GM10248 (cell line): ENCODE measurements at regions not wholly inside any gene's neighbourhood (a gene's known extent, or its start where the extent isn't known, plus 50 kb on each side); places are given as distances from the start of the nearest gene placed in this dataset.
"Not testable (repeated sequence)": the region's sequence is repeated elsewhere in the genome, so short reads cannot be mapped to it uniquely, and the experiment has no call there.

Experiments
- CTCF ChIA-PET: fragments of 300-600 bp; sonication (Branson Sonifier 250); formaldehyde crosslinking; extraction: SDS; loops from one replicate; lab custom pipeline; 2021; ENCODE audit warnings: antibody characterized with exemption; lab: Yijun Ruan, JAX
- POLR2A ChIA-PET: fragments of 350-650 bp; sonication (Branson Sonifier 250); formaldehyde crosslinking; extraction: SDS; loops from one replicate; lab custom pipeline; 2020; ENCODE audit warnings: antibody characterized with exemption; lab: Yijun Ruan, JAX
- DNase-seq: peaks from one replicate; pipeline ENCODE4 v3.0.0; 2012; ENCODE audit errors: extremely low spot score
- TF ChIP-seq, protein P1 (sequence below): IDR thresholded peaks from 2 replicates; pipeline ENCODE4 v1.5.1; 2012; ENCODE audit warnings: mild to moderate bottlenecking, low read depth; ENCODE audit errors: extremely low read depth, missing control alignments, control extremely low read depth

DNA sequence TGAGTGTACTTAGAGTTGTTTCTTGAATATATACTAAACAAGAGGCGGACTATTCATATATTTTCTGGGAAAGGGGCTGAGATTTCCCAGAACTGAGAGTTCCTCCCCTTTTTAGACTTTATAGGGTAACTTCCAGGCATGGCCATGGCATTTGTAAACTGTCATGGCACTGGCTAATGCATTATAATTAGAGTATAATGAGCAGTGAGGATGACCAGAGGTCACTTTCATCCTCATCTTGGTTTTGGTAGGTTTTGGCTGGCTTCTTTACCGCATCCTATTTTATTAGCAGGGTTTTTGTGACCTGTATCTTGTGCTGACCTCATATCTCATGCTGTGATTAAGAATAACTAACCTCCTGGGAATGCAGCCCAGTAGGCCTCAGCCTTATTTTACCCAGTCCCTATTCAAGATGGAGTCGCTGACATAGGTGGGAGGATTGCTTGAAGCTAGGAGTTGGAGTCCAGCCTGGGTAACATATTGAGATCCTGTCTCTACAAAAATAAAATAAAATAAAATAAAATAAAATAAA is 91.4 kb downstream of the MOBP start:
- POLR2A ChIA-PET: no interaction called here
- CTCF ChIA-PET: no interaction called here
- TF ChIP-seq, protein P1, sequence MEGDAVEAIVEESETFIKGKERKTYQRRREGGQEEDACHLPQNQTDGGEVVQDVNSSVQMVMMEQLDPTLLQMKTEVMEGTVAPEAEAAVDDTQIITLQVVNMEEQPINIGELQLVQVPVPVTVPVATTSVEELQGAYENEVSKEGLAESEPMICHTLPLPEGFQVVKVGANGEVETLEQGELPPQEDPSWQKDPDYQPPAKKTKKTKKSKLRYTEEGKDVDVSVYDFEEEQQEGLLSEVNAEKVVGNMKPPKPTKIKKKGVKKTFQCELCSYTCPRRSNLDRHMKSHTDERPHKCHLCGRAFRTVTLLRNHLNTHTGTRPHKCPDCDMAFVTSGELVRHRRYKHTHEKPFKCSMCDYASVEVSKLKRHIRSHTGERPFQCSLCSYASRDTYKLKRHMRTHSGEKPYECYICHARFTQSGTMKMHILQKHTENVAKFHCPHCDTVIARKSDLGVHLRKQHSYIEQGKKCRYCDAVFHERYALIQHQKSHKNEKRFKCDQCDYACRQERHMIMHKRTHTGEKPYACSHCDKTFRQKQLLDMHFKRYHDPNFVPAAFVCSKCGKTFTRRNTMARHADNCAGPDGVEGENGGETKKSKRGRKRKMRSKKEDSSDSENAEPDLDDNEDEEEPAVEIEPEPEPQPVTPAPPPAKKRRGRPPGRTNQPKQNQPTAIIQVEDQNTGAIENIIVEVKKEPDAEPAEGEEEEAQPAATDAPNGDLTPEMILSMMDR: no peak
- no peak for DNase-seq

DNA sequence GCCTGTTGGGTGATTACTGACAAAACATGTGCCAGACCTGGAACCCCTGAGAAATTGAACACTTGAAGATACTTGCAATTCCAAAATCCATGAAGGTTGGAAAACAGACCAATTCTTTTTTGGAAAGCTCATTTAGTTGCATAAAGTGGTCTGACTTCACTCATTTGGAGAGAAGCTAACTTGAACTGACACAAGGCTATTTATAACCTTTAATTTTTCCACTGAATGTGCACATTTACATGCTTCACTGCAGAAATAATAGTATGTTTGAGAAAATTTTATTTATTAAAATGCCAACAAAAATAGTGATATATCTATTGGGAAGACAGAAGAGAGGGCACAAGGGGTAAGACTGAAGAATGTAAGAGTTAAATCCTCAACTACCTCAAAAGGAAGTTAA is 92.1 kb downstream of the MOBP start:
- POLR2A ChIA-PET: no interaction called here
- no peak for DNase-seq
- CTCF ChIA-PET: no interaction called here
- TF ChIP-seq, protein P1: no peak

DNA sequence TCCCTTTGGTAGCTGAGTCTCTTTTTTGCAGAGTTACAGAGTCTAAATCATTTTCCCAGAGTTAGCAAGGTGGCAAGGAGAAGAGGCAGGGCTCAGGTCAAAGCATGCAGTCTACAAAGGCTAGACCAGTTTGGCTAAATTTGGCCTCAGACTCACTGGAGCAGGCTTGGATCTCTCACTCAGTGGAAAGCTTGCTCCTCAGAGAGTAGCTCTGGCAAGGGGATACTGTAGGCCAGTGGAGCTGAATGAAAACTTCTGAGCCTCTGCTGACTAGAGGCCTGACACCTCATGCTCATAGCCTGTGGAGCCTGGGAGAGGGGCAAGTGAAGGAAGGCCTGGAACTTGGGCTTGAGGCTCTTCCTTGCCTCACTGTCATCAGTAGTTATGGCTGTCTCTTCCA is 101.0 kb downstream of the MOBP start:
- ChIA-PET CTCF (interaction anchor here (1.5 kb wide), 2 partner anchors 8 to 17 kb away, joined by 3 read pairs; no protein-coding TSS in a partner anchor), POLR2A (no interaction called here)
- no peak for DNase-seq
- TF ChIP-seq, protein P1: no peak

DNA sequence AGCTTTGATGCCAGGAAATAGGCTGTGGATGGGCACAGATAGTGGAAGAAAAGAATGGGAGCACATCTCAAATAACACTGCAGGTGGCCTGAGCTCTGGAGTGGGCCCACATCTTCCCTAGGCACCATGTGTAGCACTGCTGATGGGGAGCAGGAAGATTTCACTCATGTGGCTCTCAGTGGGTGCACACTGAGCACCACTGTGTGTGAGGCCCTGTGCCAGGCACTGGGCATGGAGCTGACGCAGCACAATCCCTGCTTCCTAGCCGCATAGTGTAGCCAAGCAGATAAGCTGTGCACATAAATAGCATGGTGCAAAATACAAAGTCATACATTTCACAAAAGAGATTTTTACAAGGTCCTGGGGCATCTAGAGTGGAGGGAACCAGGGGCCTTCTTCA is 101.6 kb downstream of the MOBP start:
- ChIA-PET POLR2A (no interaction called here), CTCF (interaction anchor here (1.5 kb wide), 1 partner anchor 8 kb away, joined by 3 read pairs; no protein-coding TSS in a partner anchor)
- no peak for DNase-seq
- TF ChIP-seq, protein P1: no peak

DNA sequence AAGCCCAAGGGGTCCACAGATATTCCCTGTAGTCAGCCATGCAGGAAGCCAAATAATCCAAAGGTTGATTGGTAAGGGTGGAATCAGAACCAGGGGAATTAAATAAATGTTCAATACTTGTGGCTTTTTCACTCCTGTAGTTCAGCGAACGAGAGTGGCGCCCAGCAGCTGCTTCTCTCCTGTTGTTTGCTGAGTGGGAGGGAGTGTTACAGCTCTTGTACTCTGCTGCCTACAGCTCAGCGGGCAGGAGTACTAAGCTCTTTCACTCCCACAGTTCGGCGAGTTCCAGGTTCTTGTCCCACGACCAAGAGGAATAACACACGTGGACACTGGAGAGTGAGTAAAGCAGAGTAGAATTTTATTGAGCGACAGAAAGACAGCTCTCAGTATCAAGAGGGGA is 105.9 kb downstream of the MOBP start:
- POLR2A ChIA-PET: no interaction called here
- CTCF ChIA-PET: interaction anchor here (1.0 to 1.5 kb wide), 2 partner anchors 25 to 126 kb away, joined by 3 read pairs; no protein-coding TSS in a partner anchor
- no peak for DNase-seq
- TF ChIP-seq, protein P1: no peak

DNA sequence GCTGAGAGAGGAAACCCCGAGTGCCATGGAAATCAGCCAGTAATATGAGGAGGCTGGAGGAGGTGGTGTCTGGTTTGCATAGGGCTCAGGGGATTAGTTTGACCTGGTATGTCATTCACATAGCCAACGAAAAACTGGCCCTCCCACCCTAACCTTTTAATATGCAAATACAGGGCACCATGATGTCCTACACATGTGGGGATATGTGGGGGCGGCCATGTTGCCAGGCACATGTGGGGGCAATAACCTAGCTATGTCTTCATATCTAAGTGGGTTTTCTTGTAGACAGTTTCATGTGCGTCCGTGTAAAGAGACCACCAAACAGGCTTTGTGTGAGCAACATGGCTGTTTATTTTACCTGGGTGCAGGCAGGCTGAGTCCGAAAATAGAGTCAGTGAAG is 110.1 kb downstream of the MOBP start:
- TF ChIP-seq, protein P1: no peak
- ChIA-PET CTCF (interaction anchor here (1.4 kb wide), 1 partner anchor 9 kb away, joined by 3 read pairs; no protein-coding TSS in a partner anchor), POLR2A (no interaction called here)
- no peak for DNase-seq

DNA sequence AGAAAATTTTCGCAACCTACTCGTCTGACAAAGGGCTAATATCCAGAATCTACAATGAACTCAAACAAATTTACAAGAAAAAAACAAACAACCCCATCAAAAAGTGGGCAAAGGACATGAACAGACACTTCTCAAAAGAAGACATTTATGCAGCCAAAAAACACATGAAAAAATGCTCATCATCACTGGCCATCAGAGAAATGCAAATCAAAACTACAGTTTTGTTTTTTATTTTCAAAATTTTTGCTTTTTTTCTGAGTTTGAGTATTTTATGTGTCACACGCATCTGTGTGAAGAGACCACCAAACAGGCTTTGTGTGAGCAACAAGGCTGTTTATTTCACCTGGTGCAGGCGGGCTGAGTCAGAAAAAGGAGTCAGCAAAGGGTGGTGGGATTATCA is 118.7 kb downstream of the MOBP start:
- CTCF ChIA-PET, POLR2A ChIA-PET, DNase-seq: not testable (repeated sequence)
